Caco-2 (cell line): ENCODE measurements at regions not wholly inside any gene's neighbourhood (a gene's known extent, or its start where the extent isn't known, plus 50 kb on each side); places are given as distances from the start of the nearest gene placed in this dataset.
"Not testable (repeated sequence)": the region's sequence is repeated elsewhere in the genome, so short reads cannot be mapped to it uniquely, and the experiment has no call there.

Experiments
- BruUV-seq: library from RNA; stranded (reverse); fragments of 400-500 nt; replicated peaks from 2 replicates; lab custom pipeline; 2021; lab: Mats Ljungman, UMichigan
- CTCF ChIA-PET: fragments of 300-600 bp; sonication (Branson Sonifier 250); formaldehyde crosslinking; loops from one replicate; lab custom pipeline; 2022; ENCODE audit warnings: antibody characterized with exemption; lab: Charles Lee
- POLR2A ChIA-PET: fragments of 300-600 bp; sonication (Branson Sonifier 250); formaldehyde crosslinking; loops from one replicate; lab custom pipeline; 2022; ENCODE audit warnings: antibody characterized with exemption; lab: Charles Lee
- DNase-seq, 2 experiments: peaks; one replicate each; pipeline versions ENCODE4 v3.0.0 to v3.0.0-alpha.2; 2020 to 2022
- H3K27me3 ChIP-seq: replicated peaks from 2 replicates; pipeline ENCODE4 v1.6.0; 2011; ENCODE audit warnings: low read length; ENCODE audit not compliant: control insufficient read depth, insufficient read depth
- H3K36me3 ChIP-seq: 2 replicates; pipeline ENCODE4 v1.5.1; 2011; ENCODE audit warnings: low read length; ENCODE audit not compliant: control insufficient read depth, insufficient read depth
- H3K4me1 ChIP-seq: fragments of 250-450 bp; sonication (Bioruptor Pico); 2 replicates; pipeline ENCODE4 v1.5.1; 2020; ENCODE audit warnings: mild to moderate bottlenecking
- H3K4me3 ChIP-seq: 2 replicates; pipeline ENCODE4 v1.5.1; 2011; ENCODE audit warnings: low read depth, mild to moderate bottlenecking, control low read depth, low read length
- H3K9me3 ChIP-seq: fragments of 250-450 bp; sonication (Bioruptor Pico); 2 replicates; pipeline ENCODE4 v1.5.1; 2020; ENCODE audit warnings: mild to moderate bottlenecking, moderate library complexity
- H3K27ac Mint-ChIP-seq: one replicate; pipeline ENCODE4 v1.8.0; 2022; ENCODE audit warnings: mixed read lengths; ENCODE audit not compliant: unreplicated experiment
- H3K27me3 Mint-ChIP-seq: one replicate; pipeline ENCODE4 v1.8.0; 2022; ENCODE audit warnings: mixed read lengths; ENCODE audit not compliant: insufficient read depth, unreplicated experiment
- H3K36me3 Mint-ChIP-seq: one replicate; pipeline ENCODE4 v1.8.0; 2022; ENCODE audit warnings: mild to moderate bottlenecking, mixed read lengths; ENCODE audit not compliant: insufficient read depth, unreplicated experiment
- H3K4me1 Mint-ChIP-seq: one replicate; pipeline ENCODE4 v1.8.0; 2022; ENCODE audit warnings: low read depth, mixed read lengths; ENCODE audit not compliant: unreplicated experiment
- H3K4me3 Mint-ChIP-seq: one replicate; pipeline ENCODE4 v1.8.0; 2022; ENCODE audit warnings: mild to moderate bottlenecking, moderate library complexity, mixed read lengths; ENCODE audit not compliant: unreplicated experiment
- H3K9me3 Mint-ChIP-seq: one replicate; pipeline ENCODE4 v1.8.0; 2022; ENCODE audit warnings: mixed read lengths; ENCODE audit not compliant: unreplicated experiment
- CTCF ChIP-seq, 2 experiments: fragments of 200-600 bp in 1 of 2; IDR thresholded peaks; 1 replicate in 1 of 2; 2 replicates in 1 of 2; pipeline versions ENCODE4 v1.5.1 to v1.8.0; 2011 to 2022; ENCODE audit warnings: antibody characterized with exemption in 1 of 2, control low read depth in 1 of 2, inconsistent platforms in 1 of 2, low read depth in 1 of 2, low read length in 1 of 2, mild to moderate bottlenecking in 1 of 2, moderate library complexity in 1 of 2; ENCODE audit not compliant: insufficient read depth in 1 of 2, severe bottlenecking in 1 of 2, unreplicated experiment in 1 of 2
- intact Hi-C: fragments of 100-400 bp; cut with micrococcal nuclease; formaldehyde crosslinking; loops from one replicate; pipeline ENCODE4 v1.10.0; 2022; ENCODE audit not compliant: unreplicated experiment

GRCh38 chr12:11497995-11498394 lies 102.6 kb upstream of the PRB2 start:
- Mint-ChIP-seq H3K36me3 (no peaks in the 10 kb centered on the region), H3K9me3 (peaks cover 11% of the 10 kb centered on the region), H3K4me1 (no peaks in the 10 kb centered on the region), H3K4me3 (no peak overlapping the region), H3K27me3 (peaks cover 19% of the 10 kb centered on the region), H3K27ac (no peak overlapping the region)
- 0 out of 2 replicates have a peak, but pooled peaks cover 3% of the 10 kb centered on the region for H3K9me3 ChIP-seq
- no TSS peak for BruUV-seq
- POLR2A ChIA-PET: no interaction called here
- intact Hi-C loops: no loop called here
- H3K4me3 ChIP-seq: no peak overlapping the region
- no peak for TF ChIP-seq CTCF (IDR thresholded peaks at IDR 0.05; ENCODE audit: insufficient read depth in 1 of 2, low read depth in 1 of 2, low read length in 1 of 2, severe bottlenecking in 1 of 2, unreplicated experiment in 1 of 2)
- H3K4me1 ChIP-seq: no peaks in the 10 kb centered on the region
- CTCF ChIA-PET: no interaction called here
- no peaks in the 10 kb centered on the region; the same call in 1 of the 2 replicates for H3K27me3 ChIP-seq
- no peak for DNase-seq
- H3K36me3 ChIP-seq: no peaks in the 10 kb centered on the region

- BruUV-seq: not testable (repeated sequence)
Measured at GRCh38 chr12:11498574-11498973, 103.2 kb upstream of the PRB2 start.

GRCh38 chr12:11499806-11500187 lies 104.4 kb upstream of the PRB2 start:
- ChIA-PET POLR2A (no interaction called here), CTCF (no interaction called here)
- no peak overlapping the region for H3K4me3 Mint-ChIP-seq
- intact Hi-C loops: no loop called here
- H3K36me3 ChIP-seq: no peaks in the 10 kb centered on the region
- no TSS peak for BruUV-seq
- H3K9me3 ChIP-seq: 0 out of 2 replicates have a peak, but pooled peaks cover 3% of the 10 kb centered on the region
- peaks cover 11% of the 10 kb centered on the region for H3K9me3 Mint-ChIP-seq
- no peak for TF ChIP-seq CTCF (IDR thresholded peaks at IDR 0.05; ENCODE audit: insufficient read depth in 1 of 2, low read depth in 1 of 2, low read length in 1 of 2, severe bottlenecking in 1 of 2, unreplicated experiment in 1 of 2)
- no peak overlapping the region for H3K4me3 ChIP-seq
- no peak for DNase-seq
- H3K4me1 Mint-ChIP-seq: no peaks in the 10 kb centered on the region
- H3K36me3 Mint-ChIP-seq: no peaks in the 10 kb centered on the region
- no peaks in the 10 kb centered on the region; the same call in 1 of the 2 replicates for H3K27me3 ChIP-seq
- H3K27ac Mint-ChIP-seq: no peak overlapping the region
- H3K27me3 Mint-ChIP-seq: peaks cover 13% of the 10 kb centered on the region
- H3K4me1 ChIP-seq: no peaks in the 10 kb centered on the region

More at GRCh38 chr12:11498574-11498973, 103.2 kb upstream of the PRB2 start:
- CTCF ChIA-PET, intact Hi-C loops, H3K4me1 Mint-ChIP-seq, H3K4me1 ChIP-seq, H3K27ac Mint-ChIP-seq, H3K36me3 Mint-ChIP-seq, H3K27me3 ChIP-seq, POLR2A ChIA-PET, H3K4me3 ChIP-seq, H3K4me3 Mint-ChIP-seq, H3K36me3 ChIP-seq, H3K9me3 ChIP-seq: not testable (repeated sequence)
- DNase-seq: peak in 1 of 2 experiments; percentile 26
- TF ChIP-seq CTCF (IDR thresholded peaks at IDR 0.05; ENCODE audit: insufficient read depth in 1 of 2, low read depth in 1 of 2, low read length in 1 of 2, severe bottlenecking in 1 of 2, unreplicated experiment in 1 of 2): peak in 1 of 2 experiments; percentile 19
- H3K27me3 Mint-ChIP-seq: peaks cover 18% of the 10 kb centered on the region
- peaks cover 11% of the 10 kb centered on the region for H3K9me3 Mint-ChIP-seq
